Brain microvascular endothelial cell (primary cell): ENCODE measurements at regions not wholly inside any gene's neighbourhood (a gene's known extent, or its start where the extent isn't known, plus 50 kb on each side); places are given as distances from the start of the nearest gene placed in this dataset.

ENCODE experiments used
- DNase-seq: peaks from one replicate; pipeline ENCODE4 v3.0.0-alpha.2; 2020
- H3K27ac ChIP-seq: fragments of 250-450 bp; sonication (Bioruptor Pico); 2 replicates; pipeline ENCODE4 v1.5.1; 2020; ENCODE audit warnings: mild to moderate bottlenecking, moderate library complexity
- H3K27me3 ChIP-seq: fragments of 250-450 bp; sonication (Bioruptor Pico); replicated peaks from 2 replicates; pipeline ENCODE4 v1.5.1; 2020; ENCODE audit warnings: mild to moderate bottlenecking
- H3K36me3 ChIP-seq: fragments of 250-450 bp; sonication (Bioruptor Pico); replicated peaks from 2 replicates; pipeline ENCODE4 v1.5.1; 2020; ENCODE audit warnings: mild to moderate bottlenecking
- H3K4me3 ChIP-seq: 2 replicates; pipeline ENCODE4 v1.5.1; 2011; ENCODE audit warnings: low read depth, mild to moderate bottlenecking, control low read depth, low read length, moderate library complexity
- CTCF ChIP-seq: IDR thresholded peaks from 2 replicates; pipeline ENCODE4 v1.5.1; 2011; ENCODE audit warnings: low read depth, mild to moderate bottlenecking, moderate library complexity, low read length, control low read depth, inconsistent platforms; ENCODE audit errors: missing control alignments
- in situ Hi-C: cut with HindIII; loops from 2 replicates; pipeline ENCODE4 v1.10.0; 2017; ENCODE audit warnings: low sequenced_read_pairs, low pct_ligation_motif_present

GRCh38 chr2:222038067-222038802, 260.6 kb downstream of the PAX3 start:
- Histone ChIP-seq H3K4me3 (no peak overlapping the region), H3K27ac (no peak overlapping the region), H3K36me3 (no peaks in the 10 kb centered on the region), H3K27me3 (no peaks in the 10 kb centered on the region)
- TF ChIP-seq CTCF = peak; percentile 47
- in situ Hi-C loops = no loop called here
- DNase-seq = no peak

- no peak overlapping the region for H3K27ac ChIP-seq
- in situ Hi-C loops = no loop called here
- no peak for TF ChIP-seq CTCF
- H3K36me3 ChIP-seq = no peaks in the 10 kb centered on the region
- no peak for DNase-seq
- no peak overlapping the region for H3K4me3 ChIP-seq
- H3K27me3 ChIP-seq = no peaks in the 10 kb centered on the region
Measured at GRCh38 chr2:222037211-222037610, 261.6 kb downstream of the PAX3 start.

- TF ChIP-seq CTCF = no peak
- H3K27me3 ChIP-seq = no peaks in the 10 kb centered on the region
- H3K4me3 ChIP-seq = no peak overlapping the region
- in situ Hi-C loops = no loop called here
- H3K36me3 ChIP-seq = no peaks in the 10 kb centered on the region
- no peak for DNase-seq
- H3K27ac ChIP-seq = no peak overlapping the region
Measured at GRCh38 chr2:222034058-222034457, 264.7 kb downstream of the PAX3 start.

GRCh38 chr2:222033541-222033940, 265.3 kb downstream of the PAX3 start:
- peak; percentile 15 for DNase-seq
- H3K27me3 ChIP-seq = no peaks in the 10 kb centered on the region
- H3K4me3 ChIP-seq = no peak overlapping the region
- in situ Hi-C loops = no loop called here
- no peaks in the 10 kb centered on the region for H3K36me3 ChIP-seq
- no peak overlapping the region for H3K27ac ChIP-seq
- TF ChIP-seq CTCF = no peak

- H3K36me3 ChIP-seq = no peaks in the 10 kb centered on the region
- TF ChIP-seq CTCF = no peak
- no peaks in the 10 kb centered on the region for H3K27me3 ChIP-seq
- H3K4me3 ChIP-seq = no peak overlapping the region
- no peak overlapping the region for H3K27ac ChIP-seq
- no peak for DNase-seq
- in situ Hi-C loops = no loop called here
Measured at GRCh38 chr2:222025881-222026271, 272.9 kb downstream of the PAX3 start.
